Endometrial microvascular endothelial cells (primary cell): ENCODE measurements at regions not wholly inside any gene's neighbourhood (a gene's known extent, or its start where the extent isn't known, plus 50 kb on each side); places are given as distances from the start of the nearest gene placed in this dataset.

Experiments
- in situ Hi-C: cut with HindIII; loops from 2 replicates; pipeline ENCODE4 v1.10.0; 2017; ENCODE audit warnings: low sequenced_read_pairs, low pct_unique_long_range_greater_than_20kb; ENCODE audit errors: inconsistent ontology term

DNA sequence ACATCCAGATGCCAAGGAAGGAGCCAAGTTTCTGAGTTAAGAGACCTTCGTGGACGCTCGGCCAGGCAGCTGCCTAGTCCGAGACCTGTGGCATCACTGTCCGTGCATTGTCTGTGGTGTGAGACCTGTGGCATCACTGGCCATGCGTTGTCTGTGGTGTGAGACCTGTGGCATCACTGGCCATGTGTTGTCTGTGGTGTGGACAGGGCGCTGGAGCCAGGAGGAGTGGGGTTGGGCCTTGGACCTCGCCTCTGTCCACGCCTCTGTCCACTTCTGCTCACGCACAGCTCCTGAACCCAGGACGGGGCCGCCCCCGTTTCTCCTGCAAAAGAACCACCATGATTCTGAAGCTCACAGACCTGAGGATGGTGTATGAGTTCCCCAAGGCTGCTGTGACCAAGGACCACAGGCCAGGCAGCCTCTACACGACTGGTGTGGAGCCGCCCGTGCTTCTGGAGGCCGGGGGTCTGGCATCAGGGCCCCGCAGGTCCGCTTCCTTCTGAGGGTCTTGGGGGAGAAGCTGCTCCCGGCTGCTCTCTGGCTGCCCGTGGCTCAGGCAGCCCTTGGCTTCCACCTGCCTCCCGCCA, 1218.3 kb downstream of the BRD1 start:
- in situ Hi-C loops = no loop called here

DNA sequence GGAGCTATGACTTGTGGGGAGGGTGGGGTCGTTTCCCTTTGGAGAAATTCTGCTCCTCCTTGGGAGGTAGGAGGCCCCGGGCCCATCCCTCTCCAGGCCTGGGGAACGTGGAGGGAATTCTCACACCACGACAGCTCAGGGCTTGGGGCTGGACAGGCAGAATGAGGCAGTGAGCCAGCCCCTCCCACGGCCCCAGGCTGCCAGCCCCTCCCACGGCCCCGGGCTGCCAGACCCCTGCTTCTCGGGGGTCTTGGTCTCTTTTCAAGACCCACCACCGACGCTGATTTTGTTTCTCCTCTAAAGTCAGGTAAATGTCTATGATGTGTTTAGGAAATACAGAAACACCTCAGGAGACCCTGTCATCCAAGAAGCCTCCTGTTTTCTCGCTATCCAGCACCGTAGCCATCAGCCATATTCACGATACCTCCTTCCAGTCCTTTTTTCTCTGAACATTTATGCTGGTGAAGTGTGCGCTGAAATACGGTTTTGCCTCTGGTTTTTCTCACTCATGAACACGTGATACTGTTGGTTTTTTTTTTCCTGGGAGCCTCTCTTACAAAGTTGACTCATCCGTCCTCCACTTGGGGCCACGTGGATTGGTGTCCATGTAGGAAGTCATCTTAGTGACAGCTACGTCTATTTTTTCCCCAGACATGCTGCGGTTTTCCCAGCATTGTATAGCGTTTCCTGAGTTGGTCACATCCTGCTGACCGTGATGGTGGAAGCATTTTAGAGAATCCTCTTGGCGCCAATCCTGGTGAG, 1219.6 kb downstream of the BRD1 start:
- in situ Hi-C loops = no loop called here

DNA sequence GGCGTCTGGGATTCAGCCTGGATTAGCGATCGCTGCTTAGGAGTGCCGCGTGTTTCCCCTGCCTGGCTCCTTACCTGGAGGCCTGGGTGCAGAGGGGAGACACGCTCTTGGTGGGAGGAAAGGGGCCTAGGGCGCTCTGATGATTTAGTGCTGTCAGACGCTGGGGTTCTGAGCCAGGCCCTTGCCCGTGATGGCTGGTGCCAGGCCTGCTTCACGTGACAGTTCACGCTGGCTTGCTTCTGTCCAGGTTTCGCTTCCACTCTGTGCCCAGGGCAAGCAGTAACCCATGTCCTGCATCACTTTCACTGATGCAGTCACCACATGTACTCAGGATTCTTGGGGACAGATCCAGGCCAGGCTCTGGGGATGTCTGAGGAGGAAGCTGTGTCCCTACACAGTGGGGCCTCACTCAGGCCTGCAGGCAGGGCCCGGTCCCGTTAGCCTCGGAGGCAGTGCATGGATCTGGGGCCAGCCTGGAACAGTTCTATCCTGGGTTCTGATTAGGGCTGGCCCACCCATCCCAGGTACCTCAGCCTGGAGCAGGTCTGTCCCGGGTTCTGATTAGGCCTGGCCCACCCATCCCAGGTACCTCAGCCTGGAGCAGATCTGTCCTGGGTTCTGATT, 1220.9 kb downstream of the BRD1 start:
- in situ Hi-C loops = no loop called here

DNA sequence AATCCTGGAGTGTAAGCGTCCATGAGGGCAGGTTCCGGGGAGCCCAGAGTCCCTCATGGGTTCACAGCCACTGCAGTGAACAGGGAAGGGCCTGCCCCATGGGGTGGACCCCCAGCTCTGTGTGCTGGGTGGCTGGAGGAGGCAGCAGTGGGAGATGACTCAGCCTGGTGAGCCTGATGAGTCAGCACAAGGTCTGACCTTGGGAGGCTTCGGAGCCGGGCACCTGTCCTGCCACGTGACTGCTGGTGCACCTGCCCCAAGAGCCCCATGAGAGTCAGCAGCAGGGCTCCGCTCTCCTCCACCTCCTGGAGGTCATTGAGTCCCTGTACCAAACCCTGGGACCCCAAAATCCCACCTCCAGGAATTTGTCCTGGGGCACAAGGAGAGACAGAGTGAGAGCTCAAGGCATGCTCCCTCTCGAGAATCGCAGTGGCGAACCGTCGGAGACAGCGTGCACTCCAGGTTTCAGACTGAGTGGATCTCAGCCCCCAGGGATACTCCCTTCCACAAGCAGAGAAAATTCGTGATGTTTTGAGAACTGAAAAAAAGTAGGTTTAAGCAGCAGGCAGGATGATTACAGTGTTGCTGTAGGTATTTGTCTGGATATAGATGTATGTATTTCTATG, 1221.7 kb downstream of the BRD1 start:
- in situ Hi-C loops = no loop called here

DNA sequence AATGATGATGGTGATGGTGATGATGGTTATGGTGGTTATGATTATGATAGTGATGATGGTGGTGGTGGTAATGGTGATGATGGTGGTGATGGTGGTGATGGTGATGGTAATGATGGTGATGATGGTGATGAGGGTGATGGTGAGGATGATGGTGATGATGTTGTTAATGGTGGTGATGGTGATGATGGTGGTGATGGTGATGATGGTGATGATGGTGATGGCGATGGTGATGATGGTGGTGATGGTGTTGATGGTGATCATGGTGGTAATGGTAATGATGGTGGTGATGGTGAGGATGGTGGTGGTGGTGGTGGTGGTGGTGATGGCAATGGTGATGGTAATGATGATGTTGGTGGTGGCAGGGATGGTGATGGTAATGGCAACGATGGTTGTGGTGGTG, 1222.5 kb downstream of the BRD1 start:
- in situ Hi-C loops = no loop called here

DNA sequence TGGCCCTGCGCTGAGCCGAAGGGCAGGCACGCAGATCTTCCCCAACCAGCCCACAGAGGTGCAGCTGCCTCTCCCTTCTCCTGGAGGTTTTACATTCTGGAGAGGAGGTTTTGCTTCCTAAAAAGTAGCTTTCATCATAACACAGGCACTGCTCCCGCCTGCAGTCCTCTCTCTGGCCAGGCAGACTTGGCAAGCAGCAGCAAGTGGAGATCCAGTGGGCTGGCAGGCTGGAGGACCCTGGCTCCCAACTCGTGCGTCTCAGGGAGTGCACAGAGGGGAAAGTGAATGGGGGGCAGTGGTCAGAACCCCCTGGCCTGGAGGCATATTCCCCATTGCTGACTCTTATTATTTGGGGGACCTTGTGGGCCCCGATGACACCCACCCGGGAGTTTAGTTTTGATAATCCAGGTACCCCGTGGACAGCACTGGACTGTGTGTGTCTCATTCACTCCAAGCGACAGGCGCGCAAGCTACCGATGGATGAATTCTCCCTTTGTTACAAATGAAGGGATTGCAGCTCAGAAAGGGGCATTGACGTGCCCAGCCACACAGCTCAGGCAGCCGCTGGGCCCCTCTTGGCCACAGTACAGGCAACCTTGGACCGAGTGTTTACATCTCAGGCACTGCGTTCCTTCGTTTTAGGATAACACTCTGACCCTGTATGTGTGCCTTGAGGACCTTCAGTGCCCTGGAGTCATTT, 1223.9 kb downstream of the BRD1 start:
- in situ Hi-C loops = no loop called here

DNA sequence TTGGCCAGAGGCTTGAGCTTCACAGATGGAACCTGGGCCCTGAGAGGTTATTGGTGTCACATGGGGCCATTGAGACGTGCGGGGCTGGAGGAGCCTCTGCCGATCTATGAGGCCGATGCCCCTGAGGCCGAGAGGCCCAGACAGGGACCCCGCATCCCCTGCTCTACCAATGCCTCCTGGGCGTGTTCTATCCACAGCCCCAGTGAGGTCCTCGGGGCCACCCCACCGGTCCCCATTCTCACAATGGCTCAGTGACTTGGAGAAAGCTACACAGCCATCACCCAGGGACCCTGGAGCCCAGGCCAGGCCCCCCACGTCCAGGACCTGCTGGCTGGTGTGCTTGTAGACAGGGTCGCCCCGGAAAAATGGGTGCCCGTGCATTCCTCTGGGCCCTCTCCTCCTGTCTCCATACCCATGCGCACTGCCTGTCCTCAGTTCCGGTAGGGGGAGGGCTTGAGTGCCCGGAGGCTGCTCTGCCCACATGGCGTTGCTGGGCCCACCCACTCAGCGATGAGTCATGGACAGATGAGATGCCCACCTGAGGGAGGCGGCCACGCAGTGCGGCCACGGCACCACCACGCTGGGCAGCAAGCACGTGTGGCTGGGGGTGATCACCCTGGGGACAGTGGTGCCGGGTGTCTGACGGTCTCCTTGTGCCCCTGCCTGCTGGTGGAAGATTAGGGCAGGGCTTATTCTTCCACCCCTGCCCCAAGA, 1224.7 kb downstream of the BRD1 start:
- in situ Hi-C loops = no loop called here

DNA sequence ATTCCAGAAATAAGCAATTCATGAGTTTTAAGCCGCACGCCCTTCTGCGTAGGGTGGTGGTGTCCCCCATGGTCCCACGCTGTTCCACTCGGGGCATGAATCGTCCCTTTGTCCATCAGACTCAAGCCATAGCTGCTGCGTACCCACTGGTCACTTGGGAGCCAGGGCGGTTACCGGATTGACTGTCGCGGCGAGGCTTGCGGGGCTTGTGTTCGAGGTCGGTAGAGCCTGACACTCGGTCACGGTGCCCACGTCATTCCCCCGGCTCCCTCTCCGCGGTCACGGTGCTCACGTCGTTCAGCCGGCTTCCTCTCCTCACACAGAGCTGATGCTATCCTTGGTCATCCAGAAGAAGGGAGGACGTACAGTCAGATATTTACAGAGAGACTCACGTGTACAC, 1227.0 kb downstream of the BRD1 start:
- in situ Hi-C loops = no loop called here

DNA sequence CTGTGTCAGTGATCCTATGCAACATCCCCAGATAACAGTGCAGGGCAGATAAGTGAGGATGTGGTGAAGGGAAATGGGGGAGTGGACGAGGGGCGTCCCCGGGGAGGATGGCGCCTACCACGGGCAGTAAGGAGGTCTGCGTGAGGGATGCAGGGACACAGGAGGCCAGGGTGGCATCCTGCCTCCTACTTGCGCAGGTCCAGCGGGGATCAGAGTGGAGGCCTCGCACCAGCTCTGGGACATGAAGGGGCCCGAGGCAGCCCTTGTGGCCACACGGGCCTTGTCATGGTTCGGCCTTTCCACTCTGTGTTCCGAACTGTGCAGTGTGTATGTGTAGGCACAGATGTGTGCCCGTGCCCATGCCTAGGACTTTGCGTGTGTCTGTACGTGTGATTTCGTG, 1227.5 kb downstream of the BRD1 start:
- in situ Hi-C loops = no loop called here

DNA sequence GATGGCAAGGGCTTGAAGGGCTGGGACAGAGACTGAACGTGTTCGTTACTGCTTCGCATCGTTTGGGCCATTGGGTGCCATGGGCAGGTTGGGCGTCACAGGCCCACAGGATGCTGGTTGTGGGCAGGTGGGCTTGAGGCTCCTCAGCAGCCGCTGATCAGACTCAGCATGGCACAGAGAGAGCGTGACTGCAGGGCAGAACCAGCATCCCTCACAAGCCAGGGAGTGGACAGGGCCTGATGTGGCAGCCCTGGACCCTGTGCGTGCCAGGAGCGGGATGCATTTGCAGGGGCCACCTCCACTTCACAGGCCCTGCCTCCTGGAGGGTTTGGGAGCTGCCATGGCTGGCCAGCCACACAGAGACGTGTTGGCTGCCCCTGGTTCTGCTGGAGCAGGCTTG, 1228.3 kb downstream of the BRD1 start:
- in situ Hi-C loops = no loop called here

DNA sequence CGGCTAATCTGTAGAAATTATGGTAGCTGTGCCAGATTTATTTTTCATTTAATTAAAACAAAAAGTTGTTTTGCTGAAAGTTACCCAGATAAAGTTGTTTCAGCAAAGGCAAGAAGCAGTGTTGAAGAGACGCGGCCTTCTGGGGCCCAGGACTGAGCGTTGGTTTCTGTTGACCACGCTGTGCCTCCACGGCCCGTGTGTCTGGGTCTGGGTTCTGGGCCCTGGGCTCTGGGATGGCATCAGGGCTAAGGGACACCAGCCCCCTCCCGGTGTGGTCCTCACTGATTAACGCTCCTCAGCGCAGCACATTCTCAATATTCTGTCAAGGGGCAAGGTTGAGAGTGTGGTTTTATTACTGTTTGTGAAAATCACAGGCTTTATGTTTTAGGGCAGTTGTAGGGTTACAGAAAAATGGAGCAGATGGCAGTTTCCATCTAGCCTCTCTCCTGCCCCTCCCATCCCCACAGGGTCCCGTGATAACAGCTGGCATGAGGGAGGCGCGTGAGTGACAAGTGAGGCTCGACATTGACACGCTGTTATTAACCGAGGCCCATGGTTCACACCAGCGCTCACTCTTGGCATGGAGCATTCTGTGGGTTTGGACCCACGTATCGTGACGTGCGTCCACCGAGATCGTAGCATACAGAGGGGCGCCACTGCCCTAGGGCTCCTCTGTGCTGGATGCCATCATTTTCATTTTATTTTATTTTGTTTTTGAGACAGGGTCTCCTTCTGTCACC, 1231.4 kb downstream of the BRD1 start:
- in situ Hi-C loops = no loop called here

DNA sequence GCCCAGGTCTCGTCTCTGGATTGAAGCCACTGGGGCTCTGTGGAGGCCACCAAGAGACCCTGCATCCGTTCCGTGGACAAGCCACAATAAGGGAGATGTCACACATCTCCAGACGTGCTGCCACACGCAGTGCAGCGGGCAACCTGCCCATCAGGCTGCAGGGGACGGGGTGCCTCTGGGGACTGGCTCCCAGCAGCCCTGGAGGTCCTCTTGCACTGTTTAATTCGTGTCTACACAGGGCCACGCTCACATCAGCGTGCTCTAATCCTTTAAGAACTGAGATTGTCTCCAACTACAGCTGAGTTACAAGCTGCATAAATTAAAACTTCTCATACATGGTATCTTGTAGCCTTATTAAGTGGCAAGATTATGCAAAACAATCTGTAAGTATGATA, 1232.2 kb downstream of the BRD1 start:
- in situ Hi-C loops = no loop called here

DNA sequence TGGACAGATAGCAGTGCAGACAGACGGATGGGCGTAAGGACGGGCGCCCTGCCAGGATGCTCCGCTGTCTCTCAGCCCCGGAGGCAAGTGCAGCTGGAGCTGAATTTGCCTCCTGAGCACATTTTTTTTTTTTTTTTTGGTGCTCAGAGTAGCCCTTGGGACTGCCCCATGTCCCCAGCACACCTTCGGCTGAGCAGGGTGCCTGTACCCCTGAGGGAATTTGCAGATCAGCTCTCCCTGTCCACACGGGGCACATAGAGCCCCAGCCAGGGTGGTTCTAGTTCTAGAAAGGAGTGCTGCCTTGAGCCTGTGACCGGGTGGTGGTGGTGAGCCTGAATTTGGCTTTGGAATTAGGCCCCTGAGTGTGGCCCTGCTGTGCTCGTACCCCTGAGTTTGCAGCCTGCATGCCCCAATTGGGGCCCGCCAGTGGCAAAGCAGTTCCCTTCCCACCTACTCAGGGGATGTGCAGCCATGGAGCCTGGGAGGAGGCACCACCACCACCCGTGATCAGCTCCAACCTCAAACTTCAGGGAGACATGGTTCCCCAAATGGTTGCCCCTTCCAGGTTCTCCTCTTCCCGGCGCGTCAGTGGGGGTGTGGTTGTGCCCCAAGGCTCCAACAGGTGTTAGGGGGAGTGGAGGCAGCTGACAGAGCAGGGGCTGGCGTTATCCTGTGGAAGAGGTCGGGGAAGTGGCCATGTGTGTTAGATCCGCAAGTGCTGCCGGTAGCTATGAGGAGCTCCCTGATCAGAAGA, 1232.7 kb downstream of the BRD1 start:
- in situ Hi-C loops = no loop called here

DNA sequence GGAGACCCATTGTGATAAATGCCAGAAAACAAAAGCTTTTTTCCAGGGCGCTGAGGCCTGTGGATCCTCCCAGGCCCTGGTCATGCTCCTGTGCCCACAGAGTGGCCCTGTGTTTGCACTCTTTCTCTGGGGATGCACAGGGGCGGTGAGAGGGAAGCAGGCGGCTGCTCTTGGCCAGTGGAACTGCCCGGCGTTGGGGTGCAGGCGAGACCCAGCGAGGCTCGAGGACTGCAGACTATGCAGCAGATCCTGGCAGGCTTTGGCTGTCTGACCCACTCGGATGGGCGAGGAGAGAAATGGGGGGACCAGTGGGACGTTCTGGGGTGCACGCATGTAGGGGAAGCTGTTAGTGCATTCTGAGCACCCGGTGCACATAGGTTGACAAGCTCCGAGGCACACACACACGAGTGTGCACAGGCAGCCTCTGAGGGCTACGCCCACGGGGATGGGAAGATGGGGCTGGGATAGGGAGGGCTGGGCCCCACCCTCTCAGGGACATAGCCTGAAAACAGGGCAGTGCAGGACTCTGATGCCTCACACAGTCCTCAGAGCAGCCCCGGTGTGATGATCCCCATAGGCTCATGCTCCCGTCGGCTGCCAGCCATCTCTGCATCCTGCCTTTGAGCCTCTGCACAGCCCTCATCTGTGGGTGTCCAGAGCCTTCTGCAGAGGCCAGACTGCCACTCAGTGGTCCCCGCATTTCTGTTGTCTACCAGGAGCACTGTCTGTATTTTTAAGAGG, 1233.5 kb downstream of the BRD1 start:
- in situ Hi-C loops = no loop called here

DNA sequence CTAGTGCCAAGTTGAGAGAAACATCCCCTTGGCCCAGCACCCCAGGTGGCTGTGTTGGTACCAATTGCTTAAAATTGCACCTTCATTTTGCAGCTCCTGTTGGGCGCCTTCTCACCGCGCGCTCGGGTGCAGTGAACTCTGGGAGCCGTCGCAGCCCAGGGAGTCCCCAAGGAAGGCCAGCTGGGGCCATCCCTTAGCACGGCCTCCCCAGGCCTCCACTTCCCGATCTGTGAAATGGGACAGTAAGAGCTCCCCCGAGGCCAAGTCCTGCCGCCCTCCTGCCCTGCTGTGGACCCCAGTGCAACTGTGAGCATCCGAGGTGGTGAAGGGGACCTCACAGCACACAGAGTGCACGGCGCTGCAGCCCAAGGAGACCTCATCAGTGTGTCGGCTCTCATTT, 1234.1 kb downstream of the BRD1 start:
- in situ Hi-C loops = no loop called here

DNA sequence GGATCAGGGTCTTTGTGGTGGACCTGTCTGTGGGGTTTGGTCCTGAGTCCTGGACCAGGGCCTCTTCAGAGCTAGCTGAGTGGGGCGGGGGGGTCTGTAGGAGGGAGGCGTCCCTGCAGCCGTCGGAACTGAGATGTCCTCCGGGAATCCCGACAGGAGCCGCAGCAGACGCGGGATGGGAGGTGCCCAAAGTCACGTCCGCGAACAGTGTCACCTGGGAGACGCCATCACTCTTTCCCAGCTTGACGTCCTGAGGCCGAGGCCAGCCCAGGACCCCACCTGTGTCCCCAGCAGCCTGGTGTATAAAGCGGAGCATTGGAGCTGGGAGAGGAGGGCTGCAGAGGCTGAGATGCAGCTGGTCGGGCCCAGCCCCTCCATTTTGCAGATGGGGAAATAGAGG, 1234.7 kb downstream of the BRD1 start:
- in situ Hi-C loops = no loop called here

DNA sequence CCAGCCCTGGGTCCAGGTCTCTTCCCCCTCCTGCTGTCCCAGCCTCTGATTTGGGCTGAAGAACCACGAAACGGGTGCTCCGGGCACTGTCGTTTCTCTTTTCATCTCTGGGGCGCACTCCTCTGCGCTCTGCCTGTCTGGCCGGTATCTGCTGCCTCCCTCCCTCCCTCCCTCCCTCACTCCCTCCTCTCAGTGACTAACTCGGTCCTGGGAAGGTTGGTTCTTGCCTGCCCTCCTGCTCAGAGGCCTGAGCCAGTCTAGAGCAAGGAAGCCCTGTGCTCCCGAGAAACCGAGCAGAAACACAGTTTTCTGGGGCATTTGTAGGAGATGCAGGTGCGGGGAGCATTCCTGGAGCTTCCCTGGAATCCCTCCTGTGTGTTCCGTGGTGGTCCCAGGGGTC, 1235.2 kb downstream of the BRD1 start:
- in situ Hi-C loops = no loop called here
